OCI-LY7 (cell line): ENCODE measurements at regions not wholly inside any gene's neighbourhood (a gene's known extent, or its start where the extent isn't known, plus 50 kb on each side); places are given as distances from the start of the nearest gene placed in this dataset.

Experiments used
- CTCF ChIP-seq: fragments of 200-600 bp; sonication (generic); conservative IDR thresholded peaks from 2 replicates; pipeline ENCODE4 v1.5.1; 2014; ENCODE audit warnings: mild to moderate bottlenecking, antibody characterized with exemption, low read length, moderate library complexity, mixed read lengths
- EZH2phosphoT487 ChIP-seq: fragments of 200-600 bp; sonication (generic); IDR thresholded peaks from 2 replicates; pipeline ENCODE4 v1.6.1; 2018; ENCODE audit warnings: low read depth, borderline replicate concordance, mild to moderate bottlenecking, mixed run types, antibody characterized with exemption, low read length, moderate library complexity, mixed read lengths

GRCh38 chr17:65366102-65366844 is 195.2 kb downstream of the AXIN2 start:
- no peak for TF ChIP-seq CTCF
- TF ChIP-seq EZH2phosphoT487: no peak
